Ovary (tissue), 3 donors: ENCODE measurements at regions not wholly inside any gene's neighbourhood (a gene's known extent, or its start where the extent isn't known, plus 50 kb on each side); places are given as distances from the start of the nearest gene placed in this dataset.

Source experiments
- EP300 ChIP-seq: sonication (generic); formaldehyde crosslinking; IDR thresholded peaks from one replicate; pipeline ENCODE4 v1.6.1; 2017; ENCODE audit warnings: antibody characterized with exemption
- POLR2A ChIP-seq: fragments of 450-650 bp; IDR thresholded peaks from one replicate; pipeline ENCODE4 v1.6.1; 2017; ENCODE audit warnings: antibody characterized with exemption, mild to moderate bottlenecking, moderate library complexity
- TF ChIP-seq, protein P1 (sequence below), 3 donors: fragments of 450-650 bp in 2 of 3; fragments of 200-600 bp in 1 of 3; IDR thresholded peaks; one replicate each; pipeline versions ENCODE4 v1.5.1 to v1.8.0; 2016 to 2022; ENCODE audit warnings: antibody characterized with exemption in 3 of 3, mild to moderate bottlenecking in 1 of 3
- donor health status: DM: no; HTN: no; CAD: no.

DNA sequence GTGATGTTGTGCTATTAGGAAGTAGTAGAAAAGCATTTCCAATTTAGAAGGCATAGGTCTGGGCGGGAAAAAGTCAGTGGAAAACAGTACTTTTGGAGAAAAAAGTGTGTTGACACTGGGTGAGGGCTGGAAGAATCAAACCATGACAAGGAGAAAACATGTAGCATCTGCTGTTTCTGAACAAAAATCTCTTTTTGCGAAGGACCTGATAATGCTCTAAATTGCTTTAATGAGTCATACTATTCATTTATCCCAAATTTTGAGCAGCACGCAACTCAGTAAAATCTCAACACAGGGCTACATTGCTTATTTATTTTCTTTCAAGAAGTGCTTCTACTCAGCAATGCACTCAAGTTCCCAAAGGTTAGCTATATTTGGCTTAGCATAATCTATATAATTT is 292.7 kb downstream of the DIPK2A start:
- TF ChIP-seq, protein P1, sequence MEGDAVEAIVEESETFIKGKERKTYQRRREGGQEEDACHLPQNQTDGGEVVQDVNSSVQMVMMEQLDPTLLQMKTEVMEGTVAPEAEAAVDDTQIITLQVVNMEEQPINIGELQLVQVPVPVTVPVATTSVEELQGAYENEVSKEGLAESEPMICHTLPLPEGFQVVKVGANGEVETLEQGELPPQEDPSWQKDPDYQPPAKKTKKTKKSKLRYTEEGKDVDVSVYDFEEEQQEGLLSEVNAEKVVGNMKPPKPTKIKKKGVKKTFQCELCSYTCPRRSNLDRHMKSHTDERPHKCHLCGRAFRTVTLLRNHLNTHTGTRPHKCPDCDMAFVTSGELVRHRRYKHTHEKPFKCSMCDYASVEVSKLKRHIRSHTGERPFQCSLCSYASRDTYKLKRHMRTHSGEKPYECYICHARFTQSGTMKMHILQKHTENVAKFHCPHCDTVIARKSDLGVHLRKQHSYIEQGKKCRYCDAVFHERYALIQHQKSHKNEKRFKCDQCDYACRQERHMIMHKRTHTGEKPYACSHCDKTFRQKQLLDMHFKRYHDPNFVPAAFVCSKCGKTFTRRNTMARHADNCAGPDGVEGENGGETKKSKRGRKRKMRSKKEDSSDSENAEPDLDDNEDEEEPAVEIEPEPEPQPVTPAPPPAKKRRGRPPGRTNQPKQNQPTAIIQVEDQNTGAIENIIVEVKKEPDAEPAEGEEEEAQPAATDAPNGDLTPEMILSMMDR (IDR thresholded peaks at IDR 0.05): no peak
- TF ChIP-seq POLR2A (no peak), EP300 (no peak)
